ENCODE measurements at regions not wholly inside any gene's neighbourhood (a gene's known extent, or its start where the extent isn't known, plus 50 kb on each side); places are given as distances from the start of the nearest gene placed in this dataset.

GRCh38 chr16:86042996-86043725, 144.2 kb downstream of the IRF8 start:
- DNase-seq (ENCODE audit: low read depth, low spot score): no peak
- no peak overlapping the region for H3K4me3 ChIP-seq (ENCODE audit: low read depth, low read length)
- no peak for TF ChIP-seq CTCF (IDR thresholded peaks at IDR 0.05; ENCODE audit: insufficient read depth, low read length, missing control alignments)
- CTCF ChIA-PET: interaction anchor here (0.8 to 9.9 kb wide), 7 partner anchors 8 to 480 kb away, joined by 3 to 93 read pairs (median 5); no protein-coding TSS in a partner anchor
- POLR2A ChIA-PET: no interaction called here

GRCh38 chr16:86044241-86044671, 145.3 kb downstream of the IRF8 start:
- CTCF ChIA-PET: interaction anchor here (0.9 to 9.9 kb wide), 9 partner anchors 9 to 479 kb away, joined by 3 to 93 read pairs (median 5); no protein-coding TSS in a partner anchor
- POLR2A ChIA-PET: no interaction called here
- TF ChIP-seq CTCF (IDR thresholded peaks at IDR 0.05; ENCODE audit: insufficient read depth, low read length, missing control alignments): peak; percentile 78
- DNase-seq (ENCODE audit: low read depth, low spot score): no peak
- no peak overlapping the region for H3K4me3 ChIP-seq (ENCODE audit: low read depth, low read length)

GRCh38 chr16:86044881-86045590, 146.1 kb downstream of the IRF8 start:
- TF ChIP-seq CTCF (IDR thresholded peaks at IDR 0.05; ENCODE audit: insufficient read depth, low read length, missing control alignments): no peak
- ChIA-PET CTCF (interaction anchor here (0.9 to 9.9 kb wide), 8 partner anchors 10 to 478 kb away, joined by 3 to 93 read pairs (median 5); no protein-coding TSS in a partner anchor), POLR2A (no interaction called here)
- H3K4me3 ChIP-seq (ENCODE audit: low read depth, low read length): no peak overlapping the region
- no peak for DNase-seq (ENCODE audit: low read depth, low spot score)

- no peak overlapping the region for H3K4me3 ChIP-seq (ENCODE audit: low read depth, low read length)
- TF ChIP-seq CTCF (IDR thresholded peaks at IDR 0.05; ENCODE audit: insufficient read depth, low read length, missing control alignments): no peak
- DNase-seq (ENCODE audit: low read depth, low spot score): no peak
- ChIA-PET CTCF (interaction anchor here (1.4 to 9.9 kb wide), 4 partner anchors 9 to 473 kb away, joined by 3 to 93 read pairs (median 6); no protein-coding TSS in a partner anchor), POLR2A (no interaction called here)
Observed at GRCh38 chr16:86045591-86045971, 146.6 kb downstream of the IRF8 start.

GRCh38 chr16:86046026-86046425, 147.1 kb downstream of the IRF8 start:
- CTCF ChIA-PET: interaction anchor here (0.9 to 9.9 kb wide), 4 partner anchors 8 to 473 kb away, joined by 4 to 93 read pairs (median 6); no protein-coding TSS in a partner anchor
- DNase-seq (ENCODE audit: low read depth, low spot score): no peak
- TF ChIP-seq CTCF (IDR thresholded peaks at IDR 0.05; ENCODE audit: insufficient read depth, low read length, missing control alignments): no peak
- H3K4me3 ChIP-seq (ENCODE audit: low read depth, low read length): no peak overlapping the region
- POLR2A ChIA-PET: no interaction called here

Measured in AG04449 (cell line).